HG03521 (cell line): ENCODE measurements at regions not wholly inside any gene's neighbourhood (a gene's known extent, or its start where the extent isn't known, plus 50 kb on each side); places are given as distances from the start of the nearest gene placed in this dataset.
"Not testable (repeated sequence)": the region's sequence is repeated elsewhere in the genome, so short reads cannot be mapped to it uniquely, and the experiment has no call there.

Experiments
- ATAC-seq: cut with Tn5 transposase; IDR thresholded peaks from one replicate; pipeline ENCODE4 v1.9.1; 2021; ENCODE audit warnings: mild to moderate bottlenecking, moderate library complexity; ENCODE audit not compliant: unreplicated experiment

DNA sequence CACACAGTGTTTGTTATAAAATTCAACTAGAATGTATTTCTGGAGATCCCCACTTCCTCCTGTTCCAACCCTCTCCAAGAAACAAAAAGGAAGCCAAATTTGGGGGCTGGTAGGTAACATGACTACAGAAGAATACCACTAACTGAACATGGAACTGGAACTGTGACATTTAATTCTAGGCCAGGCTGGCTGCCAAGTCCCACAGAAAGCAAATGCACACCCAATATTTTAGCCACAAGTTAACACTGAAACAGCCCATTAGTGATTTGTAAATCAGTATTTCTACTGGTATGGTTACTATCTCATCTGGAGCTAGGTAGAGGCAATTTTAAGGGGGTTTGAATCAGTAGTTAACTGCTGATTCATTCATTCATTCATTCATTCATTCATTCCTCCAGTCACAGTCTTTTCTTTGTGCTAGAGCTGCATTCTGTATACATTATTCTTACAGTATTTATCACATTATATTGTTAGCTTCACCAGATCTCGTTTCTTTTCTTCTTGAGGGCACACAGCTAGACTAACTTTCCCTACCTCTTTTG, 131.7 kb upstream of the GDNF start:
- no peak for ATAC-seq

DNA sequence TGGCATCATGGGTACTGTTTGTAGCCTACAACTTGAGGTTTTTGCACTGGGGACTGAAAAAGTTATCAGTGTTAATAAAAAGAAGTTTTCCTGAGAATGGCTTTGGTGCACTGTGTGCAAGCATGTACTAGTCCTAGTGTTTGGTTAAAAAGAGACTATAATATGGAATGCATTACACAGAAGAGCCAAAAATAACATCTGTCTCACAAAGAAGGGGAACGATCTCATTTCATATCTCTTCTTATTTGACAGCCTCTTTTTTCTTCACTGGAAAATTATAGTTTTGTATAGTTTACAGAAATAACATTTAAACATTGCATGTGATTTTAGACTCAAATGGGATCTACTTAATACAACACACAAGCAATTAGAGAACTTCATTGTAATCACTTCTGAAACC, 127.0 kb upstream of the GDNF start:
- no peak for ATAC-seq

DNA sequence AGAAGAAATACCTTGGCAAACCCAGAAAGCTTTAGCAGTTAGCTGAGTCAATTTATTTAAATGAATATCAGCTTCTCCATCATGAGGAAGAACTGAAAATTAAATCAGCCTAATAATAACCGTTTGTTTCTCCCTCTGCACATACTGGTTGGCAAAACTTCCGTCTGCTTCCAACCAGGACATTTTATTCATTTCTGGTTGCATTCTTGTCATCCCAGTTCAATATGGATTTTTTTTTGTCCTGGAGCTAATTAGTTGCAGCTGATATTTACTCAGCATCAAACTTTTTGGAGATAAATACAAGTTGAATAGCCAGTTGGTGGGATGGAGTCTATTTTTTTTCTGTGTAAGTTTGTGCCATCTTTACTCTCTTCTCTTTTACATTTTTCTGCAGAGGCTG, 126.5 kb upstream of the GDNF start:
- no peak for ATAC-seq

DNA sequence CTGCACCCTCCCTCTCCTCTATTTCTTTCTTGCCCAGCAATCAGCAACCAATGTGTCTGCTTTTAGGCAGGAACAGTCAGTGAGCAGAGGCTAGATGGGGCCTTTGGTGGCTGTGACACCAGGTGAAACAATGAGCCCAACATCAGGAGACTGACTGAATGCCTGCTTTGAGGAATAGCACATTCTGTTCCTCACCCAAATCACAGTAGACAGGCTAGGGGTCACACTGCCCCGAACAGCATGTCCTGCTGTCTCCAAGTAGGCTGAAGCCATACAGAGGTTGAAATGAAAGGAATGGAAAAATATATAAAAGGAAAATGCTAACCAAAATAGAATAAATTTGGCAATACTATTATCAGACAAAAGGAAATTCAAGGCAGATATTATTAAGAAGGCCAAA, 122.5 kb upstream of the GDNF start:
- no peak for ATAC-seq

DNA sequence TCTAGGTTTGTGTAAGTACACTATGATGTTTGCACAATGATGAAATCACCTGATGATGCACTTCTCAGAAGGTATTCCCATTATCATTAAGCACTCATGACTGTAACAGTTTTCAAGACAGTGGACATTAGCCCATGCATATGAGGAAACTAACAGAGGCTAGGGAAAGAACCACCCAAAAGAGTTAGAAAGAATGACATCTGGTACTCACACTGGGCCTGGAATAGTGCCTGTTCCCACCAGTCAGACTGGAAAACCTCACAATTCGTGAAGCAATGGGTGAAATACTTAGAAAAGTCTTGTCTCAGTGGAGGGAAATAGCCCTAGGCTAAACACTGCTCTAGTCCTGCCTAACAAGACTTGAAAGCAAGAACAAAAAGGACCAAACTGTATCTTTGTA, 117.4 kb upstream of the GDNF start:
- no peak for ATAC-seq

- no peak for ATAC-seq
Measured at GRCh38 chr5:37955748-37956147, 115.9 kb upstream of the GDNF start.

DNA sequence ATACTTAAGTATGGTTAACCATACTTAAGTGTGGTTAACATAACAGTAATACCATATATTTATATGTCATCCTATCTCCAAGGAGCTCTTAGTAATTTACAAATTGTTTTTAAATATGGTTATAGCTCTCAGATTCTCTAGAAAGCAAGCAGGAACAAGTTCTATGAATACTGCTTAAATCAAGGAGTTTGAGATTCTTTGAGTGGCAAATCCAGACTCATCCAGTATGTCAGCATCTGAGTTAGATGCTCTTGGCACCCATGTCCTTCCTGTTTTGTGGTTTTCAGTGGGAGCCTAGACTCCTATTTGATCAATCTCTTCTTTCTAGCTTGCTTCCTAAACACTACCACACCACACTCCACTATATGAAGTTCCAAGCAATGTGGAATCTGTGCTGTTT, 114.7 kb upstream of the GDNF start:
- no peak for ATAC-seq

- no peak for ATAC-seq
Measured at GRCh38 chr5:37951946-37952721, 112.3 kb upstream of the GDNF start.

GRCh38 chr5:37950436-37950835, 110.6 kb upstream of the GDNF start:
- ATAC-seq = no peak

- no peak for ATAC-seq
Measured at GRCh38 chr5:37945446-37945845, 105.6 kb upstream of the GDNF start.

DNA sequence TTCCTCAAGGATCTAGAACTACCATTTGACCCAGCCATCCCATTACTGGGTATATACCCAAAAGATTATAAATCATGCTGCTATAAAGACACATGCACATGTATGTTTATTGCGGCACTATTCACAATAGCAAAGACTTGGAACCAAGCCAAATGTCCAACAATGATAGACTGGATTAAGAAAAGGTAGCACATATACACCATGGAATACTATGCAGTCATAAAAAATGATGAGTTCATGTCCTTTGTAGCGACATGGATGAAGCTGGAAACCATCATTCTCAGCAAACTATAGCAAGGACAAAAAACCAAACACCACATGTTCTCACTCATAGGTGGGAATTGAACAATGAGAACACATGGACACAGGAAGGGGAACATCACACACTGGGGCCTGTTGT, 103.3 kb upstream of the GDNF start:
- not testable (repeated sequence) for ATAC-seq

GRCh38 chr5:37940931-37941623, 101.2 kb upstream of the GDNF start:
- ATAC-seq = no peak

DNA sequence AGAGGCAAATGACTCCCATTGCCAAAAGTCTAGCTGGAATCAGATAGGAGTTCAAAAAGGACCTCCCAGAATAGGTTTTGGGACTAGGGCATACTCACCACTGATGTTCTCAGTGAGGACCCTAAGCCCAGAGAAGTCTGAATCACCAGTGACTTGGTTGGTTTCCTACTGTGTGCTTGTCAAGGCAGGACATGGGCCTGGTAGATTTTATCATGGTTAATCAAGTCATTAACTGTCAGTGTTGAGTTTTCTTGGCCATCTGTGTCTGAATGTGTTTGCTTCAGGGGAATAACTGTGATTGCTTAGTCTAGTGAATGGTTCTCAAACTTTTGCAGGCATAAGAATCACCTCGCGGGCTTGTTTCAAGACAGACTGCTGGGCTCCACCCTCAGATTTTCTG, 99.0 kb upstream of the GDNF start:
- ATAC-seq = no peak

DNA sequence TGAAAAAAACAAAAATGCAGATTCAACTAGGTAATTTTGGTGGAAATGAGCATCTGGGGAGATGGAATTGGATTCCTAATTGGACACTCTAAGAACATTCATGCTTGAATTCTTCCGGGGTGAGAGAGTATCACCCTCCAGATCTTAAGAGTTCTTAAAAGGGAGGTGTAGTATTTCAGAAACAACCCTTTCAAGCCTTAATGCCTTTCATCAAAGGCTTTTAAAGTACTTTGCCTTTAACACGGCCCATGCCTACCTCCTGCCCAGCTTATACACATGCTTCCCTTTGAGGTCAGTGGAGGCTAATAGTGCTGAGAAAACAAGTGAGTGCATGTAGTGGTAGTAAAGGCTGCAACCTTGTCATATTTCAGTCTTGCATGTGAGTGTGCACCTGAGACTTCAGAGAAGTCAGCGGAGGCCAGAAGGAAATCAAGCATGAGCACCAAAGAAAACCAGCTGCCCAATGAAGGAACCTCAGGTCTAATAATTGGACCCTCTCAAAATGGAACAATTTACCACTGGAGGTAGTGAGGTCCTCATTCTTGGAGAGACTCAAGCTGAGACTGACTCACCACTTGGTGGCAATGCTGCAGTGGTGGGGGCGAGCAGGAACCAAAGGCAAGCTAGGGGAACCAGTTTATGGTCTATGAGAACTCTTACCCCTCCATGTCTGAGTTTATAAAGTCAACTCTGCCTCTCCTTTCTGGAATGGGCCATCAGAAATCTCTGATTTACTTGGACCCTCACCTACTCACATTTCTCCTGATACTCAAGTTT, 98.4 kb upstream of the GDNF start:
- ATAC-seq = no peak

DNA sequence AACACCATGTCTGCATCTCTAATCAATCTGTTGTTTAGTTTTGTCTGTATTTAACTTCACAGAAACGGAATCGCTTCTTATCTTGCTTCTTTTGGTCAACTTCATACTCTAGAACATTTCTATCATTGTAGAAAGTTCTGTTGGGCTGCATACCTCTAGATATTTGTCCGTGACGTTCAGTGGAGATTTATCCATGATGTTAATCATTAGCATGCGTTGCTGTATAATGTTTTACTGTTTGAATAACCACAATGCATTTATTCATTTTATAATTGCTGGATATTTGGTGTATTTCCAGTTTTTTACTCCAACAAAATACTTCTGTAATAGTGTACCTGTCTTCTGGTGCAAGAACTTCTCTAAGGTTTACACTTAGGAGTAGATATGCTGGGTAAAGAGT, 96.2 kb upstream of the GDNF start:
- no peak for ATAC-seq

DNA sequence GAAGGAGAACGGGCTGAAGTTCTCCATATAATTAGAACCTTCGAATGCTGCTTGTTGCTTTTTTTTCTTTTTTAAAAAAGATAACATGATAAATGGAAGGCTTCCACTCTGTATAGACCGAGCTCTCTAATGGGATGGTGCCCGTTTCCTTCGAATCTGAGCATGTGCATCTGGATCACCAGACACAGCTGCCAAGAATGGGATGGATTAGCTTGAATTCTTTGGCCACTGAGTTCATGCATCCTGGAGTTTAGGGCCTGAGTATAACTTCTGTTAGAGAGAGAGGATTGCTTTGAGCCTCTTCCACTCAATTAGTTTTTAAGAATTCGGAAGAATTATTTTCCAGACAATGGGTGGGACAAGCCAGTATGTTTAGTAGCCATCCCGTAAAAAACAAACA, 93.7 kb upstream of the GDNF start:
- no peak for ATAC-seq

DNA sequence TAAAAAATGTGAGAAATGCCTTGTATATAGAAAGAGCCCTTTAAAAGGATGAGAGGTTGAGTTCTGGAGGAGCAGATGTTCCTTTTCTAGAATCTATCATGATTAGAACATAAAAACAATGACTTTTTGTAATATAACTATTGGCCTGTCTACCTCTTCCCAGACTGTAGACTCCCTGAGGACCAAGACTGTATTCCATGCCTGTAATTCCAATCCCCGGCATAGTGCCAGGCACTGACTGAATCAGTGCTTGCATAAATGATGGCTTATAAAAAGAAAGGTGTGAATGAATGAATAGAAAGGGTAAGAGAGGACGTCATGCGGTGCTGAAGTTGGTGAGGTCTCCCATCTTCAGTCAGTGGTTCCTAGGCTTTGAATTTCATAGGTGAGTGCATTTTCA, 92.6 kb upstream of the GDNF start:
- ATAC-seq = no peak

DNA sequence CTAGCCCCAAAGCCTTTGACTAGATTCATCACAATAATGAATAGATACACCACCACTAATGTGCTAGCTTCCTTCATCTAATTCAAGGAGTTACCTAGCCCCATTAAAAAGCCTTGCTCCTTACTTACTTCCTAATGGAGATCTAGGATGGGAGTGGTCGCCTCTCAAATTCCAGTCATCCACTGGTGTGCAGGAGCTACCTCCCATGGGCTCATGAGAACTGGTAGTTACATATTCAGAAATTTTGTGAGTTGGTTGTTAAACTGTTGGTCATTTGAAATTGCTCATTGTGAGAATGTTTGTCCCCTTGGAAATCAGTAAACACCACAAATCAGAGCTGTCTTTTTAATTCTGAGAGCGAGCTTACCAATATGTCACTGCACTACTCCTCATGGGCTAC, 91.7 kb upstream of the GDNF start:
- no peak for ATAC-seq

DNA sequence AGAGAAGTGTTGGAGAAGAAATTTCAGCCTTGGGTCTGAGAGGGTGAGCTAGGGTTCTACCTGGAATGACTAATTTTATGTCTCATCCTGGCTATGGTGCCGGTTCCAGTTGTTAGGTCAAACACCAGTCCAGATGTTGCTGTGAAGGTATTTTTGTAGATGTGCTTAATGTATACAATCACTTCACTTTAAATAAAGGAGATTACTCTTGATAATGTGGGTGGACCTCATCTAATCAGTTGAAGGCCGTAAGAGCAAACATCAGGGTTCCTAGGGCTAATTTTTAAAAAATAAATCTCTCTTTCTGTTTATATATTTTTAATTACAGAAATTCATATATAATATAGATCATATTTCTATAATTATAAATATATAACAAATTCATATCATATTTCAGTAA, 90.5 kb upstream of the GDNF start:
- ATAC-seq = no peak

DNA sequence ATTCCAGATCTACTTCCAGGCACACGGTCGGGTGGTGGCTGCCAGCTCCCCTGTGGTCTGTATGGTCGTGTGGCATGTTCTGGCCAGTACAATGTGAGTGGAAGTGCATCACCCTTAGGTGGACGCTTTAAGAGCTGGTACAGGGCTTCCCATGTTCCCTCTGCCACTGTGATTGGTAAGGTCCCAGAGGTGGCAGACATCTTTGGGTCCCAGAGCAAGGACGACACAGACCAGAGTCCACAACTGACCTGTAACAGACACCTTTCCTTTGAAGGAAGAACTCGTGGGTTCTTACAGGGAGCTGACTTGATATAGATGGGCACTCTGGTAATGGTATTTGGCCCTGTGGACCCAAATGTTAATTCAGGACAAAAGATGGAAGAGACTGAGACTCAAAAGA, 90.0 kb upstream of the GDNF start:
- ATAC-seq = no peak

DNA sequence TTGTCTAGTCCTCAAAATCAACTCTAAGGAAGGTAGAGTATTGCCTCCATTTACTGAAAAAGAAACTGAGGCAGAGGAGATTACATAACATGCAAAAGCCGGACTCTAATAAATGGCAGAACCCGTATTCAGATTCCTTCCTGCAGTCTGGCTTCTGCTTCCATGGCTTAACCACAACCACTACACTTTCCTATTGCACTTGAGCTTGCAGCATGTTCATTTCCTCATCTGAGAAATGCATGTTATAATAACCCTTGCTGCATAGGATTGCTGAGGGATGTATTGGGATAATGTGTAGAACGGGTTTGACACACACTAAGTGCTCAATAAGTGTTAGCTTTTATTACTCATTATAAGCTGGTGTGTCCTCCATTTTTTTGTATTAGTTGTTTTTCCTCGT, 87.9 kb upstream of the GDNF start:
- not testable (repeated sequence) for ATAC-seq

GRCh38 chr5:37926732-37927131, 86.9 kb upstream of the GDNF start:
- no peak for ATAC-seq
